G401 (cell line): ENCODE measurements at regions not wholly inside any gene's neighbourhood (a gene's known extent, or its start where the extent isn't known, plus 50 kb on each side); places are given as distances from the start of the nearest gene placed in this dataset.

Experiments
- DNase-seq: peaks from one replicate; pipeline ENCODE4 v3.0.0-alpha.2; 2015; ENCODE audit warnings: low spot score
- in situ Hi-C: cut with HindIII; loops from 2 replicates; pipeline ENCODE4 v1.10.0; 2016; ENCODE audit warnings: low sequenced_read_pairs, mixed read lengths

- in situ Hi-C loops = no loop called here
- no peak for DNase-seq
These were observed 128.5 kb downstream of the ARL6IP6 start for GRCh38 chr2:152846697-152847470.

GRCh38 chr2:152835674-152836073, 117.3 kb downstream of the ARL6IP6 start:
- no peak for DNase-seq
- in situ Hi-C loops = no loop called here

- in situ Hi-C loops = no loop called here
- DNase-seq = no peak
These were observed 109.5 kb downstream of the ARL6IP6 start for GRCh38 chr2:152827944-152828343.

- in situ Hi-C loops = no loop called here
- no peak for DNase-seq
These were observed 108.3 kb downstream of the ARL6IP6 start for GRCh38 chr2:152826581-152827279.

GRCh38 chr2:152825834-152826233, 107.4 kb downstream of the ARL6IP6 start:
- in situ Hi-C loops = no loop called here
- no peak for DNase-seq

GRCh38 chr2:152823905-152824304, 105.5 kb downstream of the ARL6IP6 start:
- DNase-seq = no peak
- in situ Hi-C loops = no loop called here

- in situ Hi-C loops = no loop called here
- DNase-seq = no peak
These were observed 104.3 kb downstream of the ARL6IP6 start for GRCh38 chr2:152822676-152823075.

GRCh38 chr2:152820048-152820447, 101.6 kb downstream of the ARL6IP6 start:
- DNase-seq = no peak
- in situ Hi-C loops = no loop called here

GRCh38 chr2:152815634-152816257, 97.3 kb downstream of the ARL6IP6 start:
- in situ Hi-C loops = no loop called here
- no peak for DNase-seq

GRCh38 chr2:152814475-152815030, 96.1 kb downstream of the ARL6IP6 start:
- in situ Hi-C loops = no loop called here
- DNase-seq = no peak

GRCh38 chr2:152813351-152813750, 94.9 kb downstream of the ARL6IP6 start:
- DNase-seq = no peak
- in situ Hi-C loops = no loop called here
